ENCODE measurements at regions not wholly inside any gene's neighbourhood (a gene's known extent, or its start where the extent isn't known, plus 50 kb on each side); places are given as distances from the start of the nearest gene placed in this dataset.

DNA sequence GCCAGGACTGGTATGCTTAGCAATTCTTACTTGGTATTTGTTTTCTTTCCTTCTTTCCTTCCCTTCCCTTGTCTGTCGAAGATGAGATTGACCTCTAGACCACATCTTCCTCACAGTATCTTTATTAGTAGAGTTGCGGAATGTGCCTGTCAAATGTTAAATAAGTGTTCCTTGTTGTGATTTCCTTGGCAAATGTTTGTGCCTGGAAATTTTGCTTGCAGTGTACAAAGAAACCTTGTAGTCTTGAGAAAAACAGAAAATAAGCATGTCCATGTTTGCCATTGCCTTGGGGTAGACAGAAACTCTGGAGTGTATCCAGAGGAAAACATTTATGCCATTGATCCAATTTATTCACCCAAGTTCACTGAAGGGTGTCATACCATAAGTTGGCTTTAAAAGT, 79.5 kb upstream of the ZNF385D start:
- TF ChIP-seq POLR2A (IDR thresholded peaks at IDR 0.05; ENCODE audit: low read length) (no peak), GATA1 (IDR thresholded peaks at IDR 0.05; ENCODE audit: low read depth, low read length) (no peak)

All from erythroblast (primary cell).